Panc1 (cell line): ENCODE measurements at regions not wholly inside any gene's neighbourhood (a gene's known extent, or its start where the extent isn't known, plus 50 kb on each side); places are given as distances from the start of the nearest gene placed in this dataset.

Experiments
- CTCF ChIP-seq: fragments of 450-650 bp; IDR thresholded peaks from 2 replicates; pipeline ENCODE4 v1.5.1; 2017; ENCODE audit warnings: mild to moderate bottlenecking
- POLR2AphosphoS5 ChIP-seq: IDR thresholded peaks from 2 replicates; pipeline ENCODE4 v1.6.1; 2012; ENCODE audit warnings: mild to moderate bottlenecking, low read depth, low read length, moderate library complexity
- REST ChIP-seq, 2 experiments: IDR thresholded peaks; 2 replicates each; pipeline ENCODE4 v1.6.1; 2011 to 2012; ENCODE audit warnings: low read depth in 2 of 2, control low read depth in 1 of 2, low read length in 1 of 2, mild to moderate bottlenecking in 1 of 2, moderate library complexity in 1 of 2; ENCODE audit not compliant: insufficient read depth in 1 of 2
- SIN3A ChIP-seq: IDR thresholded peaks from 2 replicates; pipeline ENCODE4 v1.6.1; 2012; ENCODE audit warnings: low read depth, mild to moderate bottlenecking, low read length, moderate library complexity, borderline replicate concordance; ENCODE audit not compliant: insufficient read depth
- TCF7L2 ChIP-seq: IDR thresholded peaks from 2 replicates; pipeline ENCODE4 v1.6.1; 2011; ENCODE audit warnings: mild to moderate bottlenecking, low read depth, low read length, inconsistent platforms

GRCh38 chr9:22383718-22384117 lies 62.9 kb upstream of the DMRTA1 start:
- TF ChIP-seq CTCF = no peak
- TF ChIP-seq POLR2AphosphoS5 = no peak
- no peak for TF ChIP-seq TCF7L2
- TF ChIP-seq SIN3A = no peak
- no peak for TF ChIP-seq REST (IDR thresholded peaks at IDR 0.05; ENCODE audit: insufficient read depth in 1 of 2, low read depth in 2 of 2, low read length in 1 of 2)
